Cerebellar cortex (tissue), 1 donor: ENCODE measurements at regions not wholly inside any gene's neighbourhood (a gene's known extent, or its start where the extent isn't known, plus 50 kb on each side); places are given as distances from the start of the nearest gene placed in this dataset.

Source experiments
- DNase-seq: peaks from one replicate; pipeline ENCODE4 v3.0.0-alpha.2; 2015; ENCODE audit warnings: low spot score

DNA sequence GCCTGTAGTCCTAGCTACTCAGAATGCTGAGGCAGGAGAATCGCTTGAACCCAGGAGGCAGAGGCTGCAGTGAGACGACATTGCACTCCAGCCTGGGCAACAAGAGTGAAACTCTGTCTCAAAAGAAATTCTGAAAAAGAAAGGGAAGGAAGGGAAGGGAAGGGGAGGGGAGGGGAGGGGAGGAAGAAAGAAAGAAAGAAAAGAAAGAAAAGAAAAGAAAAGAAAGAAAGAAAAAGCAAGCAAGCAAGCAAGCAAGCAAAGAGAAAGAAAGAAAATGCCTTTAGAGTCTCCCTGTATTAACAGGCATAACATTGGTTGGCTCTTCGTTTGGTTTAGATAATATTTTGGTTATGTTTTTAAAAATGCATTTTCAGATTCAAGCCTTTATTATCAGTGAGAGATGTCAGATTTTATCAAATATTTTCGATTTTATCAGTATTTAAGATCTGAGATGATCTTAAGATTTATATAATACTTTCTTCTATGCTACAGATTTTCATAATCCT lies 281.1 kb downstream of the NPIPA8 start:
- no peak for DNase-seq

DNA sequence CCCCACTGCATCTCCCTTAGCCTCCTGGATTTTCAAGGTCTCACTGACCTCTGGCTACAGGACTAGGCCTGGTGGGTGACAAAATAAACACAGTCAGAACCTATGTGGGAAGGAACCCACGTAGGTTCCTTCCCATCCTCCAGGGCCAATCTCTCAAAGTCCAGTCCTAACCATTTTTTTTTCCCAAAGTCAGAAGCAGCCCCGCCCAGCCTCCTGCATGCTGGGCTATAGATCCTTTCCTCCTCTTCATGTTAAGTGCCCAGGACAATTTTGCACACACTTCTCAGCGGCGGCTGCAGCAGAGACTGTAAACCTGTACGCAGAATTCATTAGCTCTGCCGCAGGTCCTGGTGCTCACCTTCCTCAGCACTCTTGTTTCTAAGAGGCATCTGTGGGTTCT lies 285.8 kb downstream of the NPIPA8 start:
- no peak for DNase-seq

- no peak for DNase-seq
These were observed 286.3 kb downstream of the NPIPA8 start for GRCh38 chr16:18050234-18050633.

DNA sequence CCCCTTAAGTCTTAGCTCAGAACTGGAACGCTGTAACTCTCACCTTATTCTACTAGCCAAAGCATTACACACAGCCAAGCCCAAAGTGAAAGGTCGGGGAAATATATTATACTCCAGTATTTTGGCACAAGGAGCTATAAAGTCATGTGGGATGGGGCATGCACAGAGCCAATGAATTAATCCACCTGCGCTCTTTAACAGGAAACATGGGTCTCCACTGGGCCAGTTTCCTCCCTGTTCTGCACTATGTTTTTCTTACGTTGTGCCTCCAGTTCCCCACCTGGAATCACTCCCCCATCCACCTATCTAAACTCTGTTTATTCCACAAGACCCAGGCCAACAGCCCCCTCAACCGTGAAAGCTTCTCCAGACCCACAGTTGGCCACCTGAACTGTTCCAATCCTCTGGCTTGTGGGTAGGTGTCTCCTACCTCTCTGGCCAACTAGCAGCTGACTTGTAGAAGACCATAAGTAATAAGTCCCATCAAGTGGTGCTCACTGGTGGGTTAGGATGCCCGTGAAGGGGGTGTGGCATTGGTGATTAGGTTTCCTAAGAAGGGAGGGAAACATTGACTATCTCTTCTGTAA lies 286.9 kb downstream of the NPIPA8 start:
- no peak for DNase-seq

DNA sequence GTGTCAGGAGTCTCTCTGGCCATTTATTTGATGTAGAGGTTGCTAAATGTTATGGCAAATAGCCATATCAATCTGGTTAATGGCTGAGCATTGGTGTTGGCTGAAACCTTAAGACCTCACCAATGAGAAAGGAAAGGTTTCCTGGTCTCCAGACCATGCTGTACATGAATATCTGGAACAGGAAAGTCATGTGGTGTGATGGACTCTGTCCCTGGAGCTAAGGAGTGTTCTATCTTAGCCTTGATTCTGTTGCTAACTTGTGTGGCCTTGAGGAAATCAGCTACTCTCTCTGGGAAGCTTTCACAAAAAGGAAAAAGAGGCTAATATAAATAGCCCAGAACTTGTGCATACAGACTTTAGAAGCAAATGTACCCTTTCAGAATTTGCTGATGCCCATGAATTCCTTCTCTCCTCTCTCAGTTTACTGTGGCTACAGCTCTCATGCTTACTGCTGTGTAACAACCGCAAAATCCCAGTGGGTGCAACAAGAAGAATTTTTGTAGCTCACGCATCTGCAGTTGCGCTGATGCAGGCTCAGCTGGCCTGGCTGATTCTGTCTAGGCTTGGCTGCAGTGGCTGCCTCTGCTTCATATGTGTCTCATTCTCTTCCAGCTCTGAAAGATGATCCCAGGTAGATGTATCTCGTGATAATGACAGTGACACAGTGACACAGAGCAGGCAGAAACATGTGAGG lies 287.5 kb downstream of the NPIPA8 start:
- DNase-seq: no peak

- DNase-seq: no peak
These were observed 288.8 kb downstream of the NPIPA8 start for GRCh38 chr16:18047761-18048160.

DNA sequence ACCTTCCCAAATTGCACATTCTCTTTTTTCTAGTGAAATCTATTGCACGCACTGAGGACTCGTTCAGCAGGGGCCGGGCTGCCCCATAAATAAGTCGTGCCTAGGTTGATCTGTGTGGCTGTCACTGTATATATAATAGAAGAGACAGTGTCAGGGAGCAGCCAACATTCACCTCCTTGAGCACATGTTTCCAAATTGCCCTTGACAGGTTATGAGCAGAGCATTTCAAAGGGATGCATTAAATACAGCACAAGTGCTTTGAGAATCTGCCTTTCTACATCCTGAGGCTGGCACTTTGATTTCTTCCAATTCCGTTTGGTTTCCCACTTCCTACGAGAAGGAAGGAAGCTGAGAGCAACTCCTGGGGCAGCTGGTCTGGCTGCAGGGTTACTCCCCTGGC lies 291.2 kb downstream of the NPIPA8 start:
- no peak for DNase-seq

DNA sequence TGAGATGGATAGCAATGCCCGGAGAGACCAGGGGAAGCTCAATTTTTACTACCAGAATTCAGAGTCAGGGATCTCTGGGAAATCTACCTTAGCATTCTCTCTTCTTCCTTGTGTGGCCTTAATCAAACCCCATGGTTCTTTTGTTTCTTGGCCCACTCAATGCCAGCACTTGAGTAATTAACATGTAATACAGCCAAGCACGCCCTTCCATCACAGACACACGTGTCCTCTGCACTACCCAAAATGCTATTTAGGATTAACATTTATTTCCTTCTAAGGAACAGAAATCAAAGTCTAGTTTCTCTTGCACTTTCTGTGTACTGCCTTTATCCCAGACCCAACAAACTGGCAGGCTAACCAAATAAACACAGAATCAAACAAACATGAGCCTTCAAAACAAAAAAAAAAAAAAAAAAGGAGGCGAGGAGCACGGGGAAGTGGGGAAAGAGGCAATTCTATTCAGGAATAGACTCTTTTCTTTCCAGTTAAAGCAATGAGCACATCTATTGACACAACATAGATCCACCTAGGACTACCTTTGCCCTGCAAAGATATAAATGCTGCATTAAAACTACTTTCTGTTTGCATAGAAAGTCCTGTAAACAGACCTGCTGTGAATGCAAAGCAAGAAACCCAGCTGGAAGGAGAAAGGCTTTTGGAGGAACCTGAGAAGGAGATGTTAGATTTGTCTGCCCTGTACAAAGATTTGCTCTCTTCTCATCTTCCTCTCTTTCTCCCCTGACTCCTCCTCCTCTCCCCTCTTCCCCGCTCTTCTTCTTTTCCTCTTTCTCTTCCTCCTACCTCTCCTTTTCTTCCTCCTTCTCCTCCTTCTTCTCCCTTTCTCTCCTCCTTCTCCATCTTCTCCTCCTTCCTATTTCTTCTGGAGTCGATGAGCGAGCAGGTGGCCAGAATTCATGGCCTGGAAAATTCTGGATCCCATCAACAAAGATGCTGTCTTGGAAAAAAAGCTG lies 294.4 kb downstream of the NPIPA8 start:
- no peak for DNase-seq

DNA sequence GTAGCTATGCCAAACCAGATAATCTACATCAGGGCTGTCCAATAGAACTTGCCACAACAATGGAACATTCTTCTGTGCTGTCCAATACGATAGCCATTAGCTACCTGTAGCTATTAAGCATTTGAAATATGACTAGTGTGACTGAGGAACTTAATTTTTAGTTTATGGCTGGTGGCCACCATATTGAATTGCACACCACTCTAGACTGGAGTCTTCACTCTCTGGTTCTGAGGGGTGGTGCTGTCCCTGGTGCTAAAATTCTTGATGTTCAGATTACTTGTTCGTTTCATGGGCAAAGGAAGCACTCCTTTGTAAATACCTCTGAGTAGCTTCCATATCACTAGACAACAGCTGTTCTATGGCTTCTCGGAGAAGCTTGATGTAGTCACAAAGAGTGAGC lies 296.6 kb downstream of the NPIPA8 start:
- DNase-seq: no peak

DNA sequence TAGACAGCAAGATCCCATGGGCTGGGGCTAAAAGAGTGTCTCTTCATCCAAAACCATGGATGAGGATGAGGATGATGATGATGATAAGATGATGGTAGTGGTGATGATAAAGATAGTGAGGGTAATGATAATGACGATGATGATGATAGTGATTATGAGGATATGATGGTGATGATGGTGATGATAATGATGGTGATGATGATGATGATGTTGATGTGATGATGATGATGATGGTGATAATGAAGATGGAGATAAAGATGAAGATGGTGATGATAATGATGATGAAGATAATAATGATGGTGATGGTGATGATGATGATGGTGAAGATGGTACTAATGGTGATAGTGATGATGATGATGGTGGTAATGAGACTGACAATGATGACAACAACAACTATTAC lies 299.5 kb downstream of the NPIPA8 start:
- no peak for DNase-seq

DNA sequence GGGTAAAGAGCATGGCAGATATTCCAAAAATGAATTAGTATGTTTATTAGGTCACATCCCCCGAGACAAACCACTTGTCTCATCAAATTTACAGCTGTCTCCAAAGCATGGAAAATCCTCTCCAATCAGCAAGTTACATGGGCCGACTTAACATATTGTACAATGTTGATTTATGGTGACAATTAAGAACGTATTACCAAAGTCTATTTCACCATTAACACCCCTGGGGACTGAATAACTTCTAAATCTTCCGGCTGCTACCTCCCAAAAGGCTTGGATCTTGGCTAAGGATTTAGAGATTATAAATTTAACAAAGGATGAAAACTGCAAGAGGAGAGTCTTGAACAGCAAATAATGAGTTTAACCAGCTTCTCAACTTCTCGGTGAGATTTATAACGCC lies 311.9 kb downstream of the NPIPA8 start:
- DNase-seq: no peak

DNA sequence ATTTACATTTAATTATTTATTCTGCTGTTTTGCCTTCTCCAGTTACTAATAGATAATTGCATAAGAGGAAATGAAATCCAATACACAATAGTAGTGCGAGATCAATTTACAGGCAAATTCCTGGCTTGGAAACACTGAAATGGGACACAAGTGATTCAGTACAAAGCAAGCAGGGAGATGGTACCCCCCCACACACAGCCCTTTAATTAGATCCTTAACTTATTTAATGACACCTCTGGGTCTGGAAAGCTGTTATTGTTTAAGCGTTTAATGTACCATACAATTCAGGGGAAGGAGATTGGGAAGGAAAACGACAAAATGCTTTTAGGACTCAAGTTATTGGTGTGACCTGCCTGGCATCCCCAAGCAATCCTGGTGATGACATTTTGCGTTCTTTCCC lies 318.2 kb downstream of the NPIPA8 start:
- no peak for DNase-seq

DNA sequence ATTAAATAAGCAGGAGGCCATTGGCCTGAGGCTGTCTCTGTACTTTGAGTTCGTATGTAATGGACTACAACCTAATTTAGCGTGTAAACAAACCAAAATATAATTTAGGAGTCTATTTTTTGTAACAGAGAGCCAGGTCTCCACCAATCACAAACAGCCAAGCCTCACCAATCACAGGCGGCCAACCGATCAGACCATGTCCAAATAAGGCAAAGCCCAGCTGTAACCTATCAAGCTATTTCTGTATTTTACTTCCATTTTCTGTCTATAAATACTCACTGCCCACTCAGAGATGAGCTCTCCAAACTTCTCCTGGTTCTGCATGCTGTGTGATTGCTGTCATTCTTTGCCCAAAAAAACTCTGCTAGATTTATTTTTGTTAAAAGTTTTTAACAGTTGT lies 322.7 kb downstream of the NPIPA8 start:
- DNase-seq: no peak

- DNase-seq: no peak
These were observed 328.2 kb downstream of the NPIPA8 start for GRCh38 chr16:18008356-18008755.

- DNase-seq: no peak
These were observed 333.5 kb downstream of the NPIPA8 start for GRCh38 chr16:18003033-18003432.

GRCh38 chr16:17998996-17999395 lies 337.5 kb downstream of the NPIPA8 start:
- DNase-seq: no peak

GRCh38 chr16:17998550-17998949 lies 338.0 kb downstream of the NPIPA8 start:
- no peak for DNase-seq

DNA sequence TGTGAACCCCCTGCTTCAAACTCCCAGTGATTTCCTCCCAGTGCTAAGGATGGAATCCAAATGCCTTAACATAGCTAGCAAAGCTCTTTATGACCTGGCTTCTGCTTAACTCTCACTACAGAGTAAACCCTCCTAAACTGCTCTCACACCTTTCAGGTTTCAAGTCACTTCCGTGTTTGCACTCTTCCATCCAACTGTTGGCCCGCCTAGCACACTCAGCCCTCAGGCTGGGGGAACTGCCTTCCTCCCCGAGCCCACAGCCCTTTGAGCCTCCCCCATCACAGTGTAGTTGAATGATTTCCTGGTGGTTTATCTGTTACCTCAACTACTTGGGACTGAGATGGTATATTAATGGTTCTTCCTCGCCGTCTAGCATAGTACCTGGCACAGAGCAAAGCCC lies 342.5 kb downstream of the NPIPA8 start:
- no peak for DNase-seq

DNA sequence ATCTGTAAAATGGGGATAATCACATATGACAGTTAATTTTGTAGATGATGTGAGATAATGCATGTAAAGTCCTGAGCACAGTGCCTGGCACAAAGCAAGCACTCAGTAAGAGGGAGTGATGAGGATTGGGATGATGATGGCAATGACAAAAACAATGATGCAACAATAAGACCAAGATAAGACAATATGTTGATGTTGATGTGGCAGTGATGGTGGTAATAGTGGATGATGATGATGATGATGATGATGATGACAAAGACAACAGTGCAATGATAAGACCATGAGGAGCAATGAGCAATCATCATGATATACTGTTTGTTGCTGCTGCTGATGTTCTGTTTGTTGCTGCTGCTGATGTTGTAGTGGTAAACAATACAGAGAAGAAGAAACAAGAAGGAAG lies 344.1 kb downstream of the NPIPA8 start:
- no peak for DNase-seq

GRCh38 chr16:17989255-17989654 lies 347.3 kb downstream of the NPIPA8 start:
- no peak for DNase-seq

DNA sequence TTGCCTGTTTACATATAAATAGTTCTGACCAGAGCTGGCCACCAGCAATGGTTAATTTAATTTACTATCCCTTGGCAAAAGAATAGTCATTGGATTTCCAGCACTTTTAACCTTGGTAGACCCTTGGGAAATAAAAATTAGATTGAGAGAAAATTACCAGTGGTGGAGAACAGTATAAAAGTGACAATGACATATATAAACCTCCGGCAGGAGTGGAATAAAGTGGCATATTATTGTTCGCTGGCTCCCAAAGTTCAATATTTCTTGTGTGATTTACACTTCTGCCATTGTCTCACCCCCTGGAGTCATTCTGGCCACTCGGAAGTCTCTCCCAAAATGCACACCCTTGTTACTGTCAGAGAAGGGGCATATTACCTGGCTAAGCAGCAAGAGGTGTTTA lies 347.7 kb downstream of the NPIPA8 start:
- no peak for DNase-seq

GRCh38 chr16:17986991-17987390 lies 349.5 kb downstream of the NPIPA8 start:
- no peak for DNase-seq

- no peak for DNase-seq
These were observed 351.7 kb downstream of the NPIPA8 start for GRCh38 chr16:17984810-17985209.
